ENCODE measurements at regions not wholly inside any gene's neighbourhood (a gene's known extent, or its start where the extent isn't known, plus 50 kb on each side); places are given as distances from the start of the nearest gene placed in this dataset.

DNA sequence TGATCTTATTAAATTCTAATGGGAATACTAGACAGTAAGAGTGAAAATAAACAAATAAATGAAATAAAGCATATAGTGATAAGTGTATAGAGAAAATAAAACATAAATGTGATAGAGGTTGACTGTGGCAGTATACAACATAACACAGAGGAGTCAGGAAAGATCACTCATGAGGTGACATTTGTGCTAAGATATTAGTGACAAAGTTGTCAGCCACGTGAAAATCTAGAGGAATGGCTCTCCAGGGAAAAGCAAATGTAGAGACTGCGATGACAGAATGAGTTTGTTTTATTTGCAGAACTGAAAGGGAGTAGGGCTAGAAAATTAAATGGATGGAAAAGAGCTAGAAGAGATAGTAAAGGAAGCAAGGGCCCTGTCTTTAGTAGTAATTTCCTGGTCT, 72.8 kb upstream of the GABRA2 start:
- no peak overlapping the region for H3K14ac ChIP-seq (ENCODE audit: low read length in 2 of 2)
- no peak overlapping the region for H3K27ac ChIP-seq (ENCODE audit: low read length, poor library complexity, severe bottlenecking)
- H3K4me1 ChIP-seq (ENCODE audit: control insufficient read depth, insufficient read depth, low read depth, low read length): no peaks in the 10 kb centered on the region
- no peak overlapping the region for H3K4me3 ChIP-seq (ENCODE audit: insufficient read depth in 1 of 2, low read depth in 1 of 2, low read length in 2 of 2)
- no peak overlapping the region for H4K91ac ChIP-seq (ENCODE audit: low read length)
- H2BK120ac ChIP-seq (ENCODE audit: low read depth, low read length): no peak overlapping the region
- H2AK5ac ChIP-seq (ENCODE audit: low read length, severe bottlenecking): no peak overlapping the region
- H3K4me2 ChIP-seq (ENCODE audit: low read length, poor library complexity, severe bottlenecking): no peak overlapping the region
- H2BK12ac ChIP-seq (ENCODE audit: low read length in 2 of 2): no peak overlapping the region
- H4K8ac ChIP-seq (ENCODE audit: low read length): no peak overlapping the region
- H3K9ac ChIP-seq (ENCODE audit: low read length): no peak overlapping the region
- 42% methylated on average over 2 of the region's 2 CpGs for WGBS
- H3K4ac ChIP-seq (ENCODE audit: low read depth in 1 of 2, low read length in 2 of 2): no peak overlapping the region
- no peak overlapping the region for H3K18ac ChIP-seq (ENCODE audit: low read depth in 1 of 2, low read length in 2 of 2)
- DNase-seq: no peak
- no peaks in the 10 kb centered on the region for H3K79me1 ChIP-seq (replicated peaks; ENCODE audit: low read length, poor library complexity, severe bottlenecking)
- no peaks in the 10 kb centered on the region for H3K27me3 ChIP-seq (ENCODE audit: control insufficient read depth in 1 of 2, insufficient read depth in 1 of 2, low read length in 2 of 2)
- no peak overlapping the region for H2BK15ac ChIP-seq (ENCODE audit: low read depth, poor library complexity, severe bottlenecking)
- peaks cover 3% of the 10 kb centered on the region for H3K9me3 ChIP-seq (ENCODE audit: control insufficient read depth, low read length)
- H2AFZ ChIP-seq (ENCODE audit: low read depth, low read length): no peak overlapping the region
- no peak overlapping the region for H2BK5ac ChIP-seq (ENCODE audit: low read depth, low read length, poor library complexity, severe bottlenecking)
- H3K36me3 ChIP-seq (ENCODE audit: control insufficient read depth in 1 of 2, insufficient read depth in 2 of 2, low read depth in 1 of 2, low read length in 2 of 2): no peaks in the 10 kb centered on the region
- no peak overlapping the region for H3K23ac ChIP-seq (ENCODE audit: low read length in 2 of 2)

DNA sequence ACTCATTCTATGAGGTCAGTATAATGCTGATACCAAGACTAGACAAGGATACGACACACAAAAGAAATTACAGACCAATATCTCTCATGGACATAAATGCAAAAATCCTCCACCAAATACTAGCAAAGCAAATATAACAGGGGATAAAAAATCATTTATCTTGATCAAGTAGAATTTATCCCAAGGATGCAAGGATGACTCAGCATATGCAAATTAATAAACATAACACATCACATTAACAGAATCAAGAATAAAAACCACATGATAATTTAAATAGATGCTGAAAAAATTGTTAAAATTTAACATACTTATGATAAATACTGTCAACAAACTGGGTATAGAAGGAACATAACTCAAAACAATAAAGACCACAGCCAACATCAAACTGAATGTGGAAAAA, 69.4 kb upstream of the GABRA2 start:
- Histone ChIP-seq H2BK15ac (ENCODE audit: low read depth, poor library complexity, severe bottlenecking) (no peak overlapping the region), H4K8ac (ENCODE audit: low read length) (no peak overlapping the region), H2BK5ac (ENCODE audit: low read depth, low read length, poor library complexity, severe bottlenecking) (no peak overlapping the region), H2AK5ac (ENCODE audit: low read length, severe bottlenecking) (no peak overlapping the region), H3K14ac (ENCODE audit: low read length in 2 of 2) (no peak overlapping the region), H2BK12ac (ENCODE audit: low read length in 2 of 2) (no peak overlapping the region), H2BK120ac (ENCODE audit: low read depth, low read length) (no peak overlapping the region), H3K4me2 (ENCODE audit: low read length, poor library complexity, severe bottlenecking) (no peak overlapping the region), H3K9ac (ENCODE audit: low read length) (no peak overlapping the region), H3K4ac (ENCODE audit: low read depth in 1 of 2, low read length in 2 of 2) (no peak overlapping the region), H2AFZ (ENCODE audit: low read depth, low read length) (no peak overlapping the region), H3K18ac (ENCODE audit: low read depth in 1 of 2, low read length in 2 of 2) (no peak overlapping the region), H3K27me3 (ENCODE audit: control insufficient read depth in 1 of 2, insufficient read depth in 1 of 2, low read length in 2 of 2) (no peaks in the 10 kb centered on the region), H3K4me1 (ENCODE audit: control insufficient read depth, insufficient read depth, low read depth, low read length) (no peaks in the 10 kb centered on the region), H4K91ac (ENCODE audit: low read length) (no peak overlapping the region), H3K79me1 (replicated peaks; ENCODE audit: low read length, poor library complexity, severe bottlenecking) (no peaks in the 10 kb centered on the region), H3K23ac (ENCODE audit: low read length in 2 of 2) (no peak overlapping the region), H3K27ac (ENCODE audit: low read length, poor library complexity, severe bottlenecking) (no peak overlapping the region), H3K9me3 (ENCODE audit: control insufficient read depth, low read length) (peaks cover 24% of the 10 kb centered on the region), H3K4me3 (ENCODE audit: insufficient read depth in 1 of 2, low read depth in 1 of 2, low read length in 2 of 2) (no peak overlapping the region), H3K36me3 (ENCODE audit: control insufficient read depth in 1 of 2, insufficient read depth in 2 of 2, low read depth in 1 of 2, low read length in 2 of 2) (no peaks in the 10 kb centered on the region)
- no peak for DNase-seq
- 100% methylated on average over 1 of the region's 1 CpG for WGBS

DNA sequence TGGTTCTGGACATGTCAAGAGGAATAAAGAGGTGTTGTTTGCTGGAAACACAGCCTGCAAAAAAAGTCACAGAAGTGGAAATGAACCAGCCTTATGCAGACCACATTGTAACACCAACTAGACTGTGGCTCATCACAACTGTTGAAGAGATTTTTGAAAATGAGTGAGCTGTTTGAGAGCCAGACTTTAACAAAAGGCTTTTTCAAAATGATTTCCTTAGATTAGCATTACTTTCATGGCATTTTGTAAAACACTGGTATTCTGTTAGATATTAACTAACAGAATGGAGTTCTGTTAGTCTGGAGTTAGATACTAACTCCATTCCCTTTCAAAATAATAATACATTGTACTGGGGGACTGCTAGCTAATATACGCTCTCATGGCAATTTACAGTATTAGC, 60.6 kb upstream of the GABRA2 start:
- H3K4me2 ChIP-seq (ENCODE audit: low read length, poor library complexity, severe bottlenecking): no peak overlapping the region
- no peak overlapping the region for H2BK5ac ChIP-seq (ENCODE audit: low read depth, low read length, poor library complexity, severe bottlenecking)
- H3K9ac ChIP-seq (ENCODE audit: low read length): no peak overlapping the region
- no peak overlapping the region for H3K14ac ChIP-seq (ENCODE audit: low read length in 2 of 2)
- no peak overlapping the region for H2AK5ac ChIP-seq (ENCODE audit: low read length, severe bottlenecking)
- H4K8ac ChIP-seq (ENCODE audit: low read length): no peak overlapping the region
- H3K27ac ChIP-seq (ENCODE audit: low read length, poor library complexity, severe bottlenecking): no peak overlapping the region
- no peak overlapping the region for H3K4me3 ChIP-seq (ENCODE audit: insufficient read depth in 1 of 2, low read depth in 1 of 2, low read length in 2 of 2)
- peaks cover 7% of the 10 kb centered on the region for H3K9me3 ChIP-seq (ENCODE audit: control insufficient read depth, low read length)
- H3K4me1 ChIP-seq (ENCODE audit: control insufficient read depth, insufficient read depth, low read depth, low read length): no peaks in the 10 kb centered on the region
- H3K36me3 ChIP-seq (ENCODE audit: control insufficient read depth in 1 of 2, insufficient read depth in 2 of 2, low read depth in 1 of 2, low read length in 2 of 2): no peaks in the 10 kb centered on the region
- no peaks in the 10 kb centered on the region for H3K27me3 ChIP-seq (ENCODE audit: control insufficient read depth in 1 of 2, insufficient read depth in 1 of 2, low read length in 2 of 2)
- no peaks in the 10 kb centered on the region for H3K79me1 ChIP-seq (replicated peaks; ENCODE audit: low read length, poor library complexity, severe bottlenecking)
- H2BK15ac ChIP-seq (ENCODE audit: low read depth, poor library complexity, severe bottlenecking): no peak overlapping the region
- no peak overlapping the region for H2BK120ac ChIP-seq (ENCODE audit: low read depth, low read length)
- DNase-seq: no peak
- H2AFZ ChIP-seq (ENCODE audit: low read depth, low read length): no peak overlapping the region
- H3K4ac ChIP-seq (ENCODE audit: low read depth in 1 of 2, low read length in 2 of 2): no peak overlapping the region
- H4K91ac ChIP-seq (ENCODE audit: low read length): no peak overlapping the region
- WGBS: 100% methylated on average over 1 of the region's 1 CpG
- no peak overlapping the region for H3K23ac ChIP-seq (ENCODE audit: low read length in 2 of 2)
- H2BK12ac ChIP-seq (ENCODE audit: low read length in 2 of 2): no peak overlapping the region
- H3K18ac ChIP-seq (ENCODE audit: low read depth in 1 of 2, low read length in 2 of 2): no peak overlapping the region

DNA sequence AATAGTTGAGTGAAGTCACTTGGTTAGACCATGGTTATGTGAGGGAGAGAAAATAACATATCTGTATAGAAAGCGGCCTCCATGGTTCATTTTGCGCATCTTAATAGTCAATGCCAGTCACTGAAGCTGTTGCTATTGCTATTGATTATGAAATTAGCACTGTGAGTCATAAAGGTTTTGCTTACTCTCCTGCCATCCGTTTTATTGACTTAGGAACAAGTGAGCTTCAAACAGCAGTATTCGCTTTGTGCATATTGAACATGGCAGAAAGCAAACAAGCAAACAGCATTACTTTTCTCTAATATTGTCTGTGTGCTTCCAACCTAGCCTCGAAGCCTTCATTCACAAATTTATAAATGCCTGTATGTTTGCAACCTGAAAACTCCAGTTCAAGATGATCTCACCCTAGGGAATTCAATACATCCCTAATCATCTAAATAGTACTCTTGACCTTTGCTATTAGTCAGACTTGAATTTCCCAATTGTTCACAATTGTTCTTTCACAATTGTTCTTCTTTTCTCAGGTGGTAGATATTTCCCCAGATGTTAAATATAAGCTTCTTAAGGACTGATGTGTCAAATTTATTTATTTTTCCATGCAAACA, 55.9 kb upstream of the GABRA2 start:
- H3K79me1 ChIP-seq (replicated peaks; ENCODE audit: low read length, poor library complexity, severe bottlenecking): no peaks in the 10 kb centered on the region
- H4K91ac ChIP-seq (ENCODE audit: low read length): no peak overlapping the region
- peak; percentile 38 for DNase-seq
- no peak overlapping the region for H4K8ac ChIP-seq (ENCODE audit: low read length)
- no peak overlapping the region for H3K23ac ChIP-seq (ENCODE audit: low read length in 2 of 2)
- no peak overlapping the region for H2BK5ac ChIP-seq (ENCODE audit: low read depth, low read length, poor library complexity, severe bottlenecking)
- H3K14ac ChIP-seq (ENCODE audit: low read length in 2 of 2): no peak overlapping the region
- H3K36me3 ChIP-seq (ENCODE audit: control insufficient read depth in 1 of 2, insufficient read depth in 2 of 2, low read depth in 1 of 2, low read length in 2 of 2): no peaks in the 10 kb centered on the region
- WGBS: 70% methylated on average over 5 of the region's 5 CpGs
- H2BK120ac ChIP-seq (ENCODE audit: low read depth, low read length): no peak overlapping the region
- H3K18ac ChIP-seq (ENCODE audit: low read depth in 1 of 2, low read length in 2 of 2): no peak overlapping the region
- no peak overlapping the region for H3K9ac ChIP-seq (ENCODE audit: low read length)
- H3K27me3 ChIP-seq (ENCODE audit: control insufficient read depth in 1 of 2, insufficient read depth in 1 of 2, low read length in 2 of 2): no peaks in the 10 kb centered on the region
- H2AFZ ChIP-seq (ENCODE audit: low read depth, low read length): no peak overlapping the region
- no peak overlapping the region for H3K4me3 ChIP-seq (ENCODE audit: insufficient read depth in 1 of 2, low read depth in 1 of 2, low read length in 2 of 2)
- H2BK15ac ChIP-seq (ENCODE audit: low read depth, poor library complexity, severe bottlenecking): no peak overlapping the region
- H3K4ac ChIP-seq (ENCODE audit: low read depth in 1 of 2, low read length in 2 of 2): no peak overlapping the region
- H3K9me3 ChIP-seq (ENCODE audit: control insufficient read depth, low read length): no peaks in the 10 kb centered on the region
- H3K4me2 ChIP-seq (ENCODE audit: low read length, poor library complexity, severe bottlenecking): no peak overlapping the region
- H3K27ac ChIP-seq (ENCODE audit: low read length, poor library complexity, severe bottlenecking): no peak overlapping the region
- no peaks in the 10 kb centered on the region for H3K4me1 ChIP-seq (ENCODE audit: control insufficient read depth, insufficient read depth, low read depth, low read length)
- H2BK12ac ChIP-seq (ENCODE audit: low read length in 2 of 2): no peak overlapping the region
- H2AK5ac ChIP-seq (ENCODE audit: low read length, severe bottlenecking): no peak overlapping the region
